ENCODE measurements at regions not wholly inside any gene's neighbourhood (a gene's known extent, or its start where the extent isn't known, plus 50 kb on each side); places are given as distances from the start of the nearest gene placed in this dataset.

DNA sequence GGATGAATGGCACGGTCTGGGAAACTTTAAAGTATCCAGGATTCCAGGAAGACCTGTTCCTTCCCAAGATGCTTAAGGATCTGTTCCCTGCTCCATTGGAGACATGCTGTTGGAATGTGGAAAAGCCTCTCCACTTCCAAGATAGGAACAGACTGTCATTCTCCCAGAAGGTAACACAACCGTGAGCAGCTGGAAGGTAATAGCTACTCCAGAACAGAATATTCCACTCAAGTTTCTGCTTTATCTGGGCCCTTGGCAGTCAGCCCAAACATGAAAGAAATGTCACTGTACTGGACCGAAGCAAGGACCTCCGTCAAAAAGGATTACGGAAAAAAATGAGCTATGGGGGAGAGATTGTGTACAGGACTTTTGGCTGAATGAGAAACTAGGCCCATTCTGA, 420.9 kb upstream of the NBEA start (continued):
- TF ChIP-seq, protein P1, sequence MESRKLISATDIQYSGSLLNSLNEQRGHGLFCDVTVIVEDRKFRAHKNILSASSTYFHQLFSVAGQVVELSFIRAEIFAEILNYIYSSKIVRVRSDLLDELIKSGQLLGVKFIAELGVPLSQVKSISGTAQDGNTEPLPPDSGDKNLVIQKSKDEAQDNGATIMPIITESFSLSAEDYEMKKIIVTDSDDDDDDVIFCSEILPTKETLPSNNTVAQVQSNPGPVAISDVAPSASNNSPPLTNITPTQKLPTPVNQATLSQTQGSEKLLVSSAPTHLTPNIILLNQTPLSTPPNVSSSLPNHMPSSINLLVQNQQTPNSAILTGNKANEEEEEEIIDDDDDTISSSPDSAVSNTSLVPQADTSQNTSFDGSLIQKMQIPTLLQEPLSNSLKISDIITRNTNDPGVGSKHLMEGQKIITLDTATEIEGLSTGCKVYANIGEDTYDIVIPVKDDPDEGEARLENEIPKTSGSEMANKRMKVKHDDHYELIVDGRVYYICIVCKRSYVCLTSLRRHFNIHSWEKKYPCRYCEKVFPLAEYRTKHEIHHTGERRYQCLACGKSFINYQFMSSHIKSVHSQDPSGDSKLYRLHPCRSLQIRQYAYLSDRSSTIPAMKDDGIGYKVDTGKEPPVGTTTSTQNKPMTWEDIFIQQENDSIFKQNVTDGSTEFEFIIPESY (IDR thresholded peaks at IDR 0.05; ENCODE audit: extremely low read depth, insufficient replicate concordance, low read length), result no peak
- TF ChIP-seq SIN3A (IDR thresholded peaks at IDR 0.05; ENCODE audit: low read depth) (no peak), EGR1 (IDR thresholded peaks at IDR 0.05; ENCODE audit: low read depth) (no peak)

GRCh38 chr13:34522808-34523207, 419.3 kb upstream of the NBEA start:
- H3K27me3 ChIP-seq (ENCODE audit: insufficient read depth, low read length), result no peaks in the 10 kb centered on the region
- H3K4me1 ChIP-seq (ENCODE audit: control insufficient read depth in 1 of 2, insufficient read depth in 2 of 2, low read length in 2 of 2), result peaks cover 0 to 2% of the 10 kb centered on the region in 2 experiments; a peak in 1 of 4 replicates
- TF ChIP-seq REST (IDR thresholded peaks at IDR 0.05; ENCODE audit: low read depth) (no peak), TCF7L2 (IDR thresholded peaks at IDR 0.05; ENCODE audit: borderline replicate concordance, extremely low read depth, insufficient read depth, insufficient read length) (no peak), JUND (IDR thresholded peaks at IDR 0.05) (no peak)
- TF ChIP-seq, protein P2, sequence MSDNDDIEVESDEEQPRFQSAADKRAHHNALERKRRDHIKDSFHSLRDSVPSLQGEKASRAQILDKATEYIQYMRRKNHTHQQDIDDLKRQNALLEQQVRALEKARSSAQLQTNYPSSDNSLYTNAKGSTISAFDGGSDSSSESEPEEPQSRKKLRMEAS (IDR thresholded peaks at IDR 0.05), result no peak
- no peaks in the 10 kb centered on the region for H3K36me3 ChIP-seq (ENCODE audit: control insufficient read depth in 1 of 2, insufficient read depth in 2 of 2, low read length in 2 of 2)
- ATAC-seq (no peak), DNase-seq (ENCODE audit: low read depth, low spot score) (no peak)
- BruUV-seq (replicated peaks), result no TSS peak
- H3K9me3 ChIP-seq (ENCODE audit: control insufficient read depth in 1 of 2, insufficient read depth in 1 of 2, low read depth in 1 of 2, low read length in 2 of 2), result no peaks in the 10 kb centered on the region
- no peaks in the 10 kb centered on the region for H3K79me2 ChIP-seq (ENCODE audit: insufficient read depth, low read length)
- RAD21 ChIA-PET (ENCODE audit: low non-redundant PET in 1 of 2, low total read pairs in 2 of 2, uncharacterized antibody in 2 of 2, unreplicated experiment in 2 of 2), result no interaction called here
- POLR2A ChIA-PET, result no interaction called here
- intact Hi-C loops (cut with micrococcal nuclease), result no loop called here
- H3K4me2 ChIP-seq (ENCODE audit: low read length), result no peak overlapping the region
- no peak overlapping the region for H3K27ac ChIP-seq (ENCODE audit: low read depth, low read length)
- H3K9me2 ChIP-seq (ENCODE audit: insufficient read depth), result no peaks in the 10 kb centered on the region; the same call in 1 of the 2 replicates
- H3K9ac ChIP-seq (ENCODE audit: low read length), result no peak overlapping the region
- no peak overlapping the region for H2AFZ ChIP-seq (ENCODE audit: low read depth, low read length, poor library complexity, severe bottlenecking)
- H3K4me3 ChIP-seq (replicated peaks in 1 of 2; ENCODE audit: low read depth in 1 of 2, low read length in 2 of 2), result no peak overlapping the region
- CTCF ChIA-PET, result no interaction called here
- no peaks in the 10 kb centered on the region for H4K20me1 ChIP-seq (ENCODE audit: insufficient read depth)
